Loucy (cell line): ENCODE measurements at regions not wholly inside any gene's neighbourhood (a gene's known extent, or its start where the extent isn't known, plus 50 kb on each side); places are given as distances from the start of the nearest gene placed in this dataset.

Source experiments
- H2AFZ ChIP-seq: fragments of 200-600 bp; sonication (generic); 2 replicates; pipeline ENCODE4 v1.6.0; 2016; ENCODE audit warnings: antibody characterized with exemption, mild to moderate bottlenecking, low read length, moderate library complexity
- H3F3A ChIP-seq: fragments of 200-600 bp; 2 replicates; pipeline ENCODE4 v1.6.0; 2016; ENCODE audit warnings: antibody characterized with exemption, low read depth, mild to moderate bottlenecking
- H3K27me3 ChIP-seq: fragments of 200-600 bp; sonication (generic); 2 replicates; pipeline ENCODE4 v1.6.1; 2014; ENCODE audit warnings: low read length, mild to moderate bottlenecking; ENCODE audit not compliant: insufficient read depth, poor library complexity, severe bottlenecking
- H3K36me3 ChIP-seq: fragments of 200-600 bp; sonication (generic); 2 replicates; pipeline ENCODE4 v1.6.1; 2016; ENCODE audit warnings: low read length; ENCODE audit not compliant: insufficient read depth
- H3K4me1 ChIP-seq: fragments of 200-600 bp; sonication (generic); 2 replicates; pipeline ENCODE4 v1.5.1; 2014; ENCODE audit warnings: low read length, mild to moderate bottlenecking; ENCODE audit not compliant: insufficient read depth, poor library complexity, severe bottlenecking
- H3K4me2 ChIP-seq: fragments of 200-600 bp; sonication (generic); 2 replicates; pipeline ENCODE4 v1.6.0; 2014; ENCODE audit warnings: antibody characterized with exemption, low read length, low read depth, mild to moderate bottlenecking; ENCODE audit not compliant: poor library complexity, severe bottlenecking
- H3K4me3 ChIP-seq: fragments of 200-600 bp; sonication (generic); 2 replicates; pipeline ENCODE4 v1.5.1; 2014; ENCODE audit warnings: low read length, mild to moderate bottlenecking, mixed read lengths; ENCODE audit not compliant: poor library complexity, severe bottlenecking
- H3K79me2 ChIP-seq: fragments of 200-600 bp; sonication (generic); 2 replicates; pipeline ENCODE4 v1.6.1; 2014; ENCODE audit warnings: low read length; ENCODE audit not compliant: insufficient read depth
- H3K9ac ChIP-seq: fragments of 200-600 bp; sonication (generic); 2 replicates; pipeline ENCODE4 v1.6.0; 2014; ENCODE audit warnings: mild to moderate bottlenecking, low read depth, low read length, moderate library complexity; ENCODE audit not compliant: poor library complexity, severe bottlenecking
- H3K9me2 ChIP-seq: fragments of 200-600 bp; sonication (generic); replicated peaks from 2 replicates; pipeline ENCODE4 v1.6.1; 2016; ENCODE audit warnings: low read depth, low read length, mixed read lengths
- H3K9me3 ChIP-seq: fragments of 200-600 bp; sonication (generic); 2 replicates; pipeline ENCODE4 v1.6.1; 2014; ENCODE audit warnings: mild to moderate bottlenecking, antibody characterized with exemption, low read length, low read depth; ENCODE audit not compliant: insufficient read depth
- H4K20me1 ChIP-seq: fragments of 200-600 bp; sonication (generic); 2 replicates; pipeline ENCODE4 v1.6.0; 2014; ENCODE audit warnings: antibody characterized with exemption, low read length, mild to moderate bottlenecking; ENCODE audit not compliant: insufficient read depth, poor library complexity, severe bottlenecking
- CTCF ChIP-seq: fragments of 200-600 bp; sonication (generic); conservative IDR thresholded peaks from 2 replicates; pipeline ENCODE4 v1.5.1; 2014; ENCODE audit warnings: mild to moderate bottlenecking, antibody characterized with exemption, low read length
- EZH2phosphoT487 ChIP-seq: fragments of 200-600 bp; IDR thresholded peaks from 2 replicates; pipeline ENCODE4 v1.6.1; 2018; ENCODE audit warnings: antibody characterized with exemption, mild to moderate bottlenecking, moderate library complexity, borderline replicate concordance

GRCh38 chr7:153091477-153091876 lies 331.9 kb downstream of the ACTR3B start:
- no peaks in the 10 kb centered on the region for H3K27me3 ChIP-seq
- no peaks in the 10 kb centered on the region for H3K4me1 ChIP-seq
- no peaks in the 10 kb centered on the region for H3K36me3 ChIP-seq
- no peak overlapping the region for H3K9ac ChIP-seq
- no peak overlapping the region for H3K4me2 ChIP-seq
- no peaks in the 10 kb centered on the region for H3K9me2 ChIP-seq
- H2AFZ ChIP-seq: no peak overlapping the region
- TF ChIP-seq EZH2phosphoT487 (no peak), CTCF (no peak)
- no peak overlapping the region for H3K4me3 ChIP-seq
- no peaks in the 10 kb centered on the region for H3K79me2 ChIP-seq
- H4K20me1 ChIP-seq: no peaks in the 10 kb centered on the region
- H3K9me3 ChIP-seq: peaks cover 12% of the 10 kb centered on the region; the same call in 1 of the 2 replicates
- no peaks in the 10 kb centered on the region for H3F3A ChIP-seq

GRCh38 chr7:153097511-153098201 lies 338.1 kb downstream of the ACTR3B start:
- H2AFZ ChIP-seq: no peak overlapping the region
- no peaks in the 10 kb centered on the region for H3K36me3 ChIP-seq
- no peak overlapping the region for H3K4me3 ChIP-seq
- H3K9me3 ChIP-seq: peaks cover 5% of the 10 kb centered on the region; the same call in 1 of the 2 replicates
- H3K4me1 ChIP-seq: no peaks in the 10 kb centered on the region
- TF ChIP-seq CTCF (no peak), EZH2phosphoT487 (no peak)
- no peaks in the 10 kb centered on the region for H3K27me3 ChIP-seq
- no peaks in the 10 kb centered on the region for H3K9me2 ChIP-seq
- no peaks in the 10 kb centered on the region for H4K20me1 ChIP-seq
- no peak overlapping the region for H3K4me2 ChIP-seq
- no peak overlapping the region for H3K9ac ChIP-seq
- H3K79me2 ChIP-seq: no peaks in the 10 kb centered on the region
- no peaks in the 10 kb centered on the region for H3F3A ChIP-seq

- H3K36me3 ChIP-seq: no peaks in the 10 kb centered on the region
- TF ChIP-seq CTCF: no peak
- no peak for TF ChIP-seq EZH2phosphoT487
- H2AFZ ChIP-seq: no peak overlapping the region
- H3K27me3 ChIP-seq: no peaks in the 10 kb centered on the region
- H3F3A ChIP-seq: no peaks in the 10 kb centered on the region
- no peaks in the 10 kb centered on the region for H3K9me2 ChIP-seq
- H3K4me2 ChIP-seq: no peak overlapping the region
- no peaks in the 10 kb centered on the region for H3K4me1 ChIP-seq
- H4K20me1 ChIP-seq: no peaks in the 10 kb centered on the region
- H3K9ac ChIP-seq: no peak overlapping the region
- no peaks in the 10 kb centered on the region for H3K79me2 ChIP-seq
- H3K9me3 ChIP-seq: 0 out of 2 replicates have a peak, but pooled peaks cover under 1% of the 10 kb centered on the region
- no peak overlapping the region for H3K4me3 ChIP-seq
Observed at GRCh38 chr7:153099235-153099634, 339.7 kb downstream of the ACTR3B start.
